ENCODE measurements at regions not wholly inside any gene's neighbourhood (a gene's known extent, or its start where the extent isn't known, plus 50 kb on each side); places are given as distances from the start of the nearest gene placed in this dataset.

- TF ChIP-seq POLR2A (IDR thresholded peaks at IDR 0.05) (no peak), CTCF (IDR thresholded peaks at IDR 0.05 in 8 of 11, conservative IDR thresholded peaks at IDR 0.05 in 3 of 11) (no peak)
Observed at GRCh38 chr10:69687426-69687825, 57.4 kb downstream of the FAM241B start.
